Endothelial cell (in vitro differentiated cells): ENCODE measurements at regions not wholly inside any gene's neighbourhood (a gene's known extent, or its start where the extent isn't known, plus 50 kb on each side); places are given as distances from the start of the nearest gene placed in this dataset.

Source experiments
- DNase-seq: peaks from one replicate; pipeline ENCODE4 v3.0.0; 2021; ENCODE audit warnings: low spot score
- H3K27ac Mint-ChIP-seq: one replicate; pipeline ENCODE4 v1.8.0; 2021; ENCODE audit warnings: mixed read lengths, inconsistent platforms; ENCODE audit not compliant: unreplicated experiment
- H3K27me3 Mint-ChIP-seq: one replicate; pipeline ENCODE4 v1.8.0; 2021; ENCODE audit warnings: mild to moderate bottlenecking, moderate library complexity, mixed read lengths, inconsistent platforms; ENCODE audit not compliant: unreplicated experiment
- H3K36me3 Mint-ChIP-seq: one replicate; pipeline ENCODE4 v1.8.0; 2021; ENCODE audit warnings: mild to moderate bottlenecking, low read depth, mixed read lengths, inconsistent platforms; ENCODE audit not compliant: unreplicated experiment
- H3K4me1 Mint-ChIP-seq: one replicate; pipeline ENCODE4 v1.8.0; 2021; ENCODE audit warnings: mild to moderate bottlenecking, mixed read lengths, inconsistent platforms; ENCODE audit not compliant: unreplicated experiment
- H3K4me3 Mint-ChIP-seq: one replicate; pipeline ENCODE4 v1.8.0; 2021; ENCODE audit warnings: mild to moderate bottlenecking, mixed read lengths, inconsistent platforms; ENCODE audit not compliant: unreplicated experiment
- H3K9me3 Mint-ChIP-seq: one replicate; pipeline ENCODE4 v1.8.0; 2021; ENCODE audit warnings: mixed read lengths, inconsistent platforms; ENCODE audit not compliant: unreplicated experiment
- TF ChIP-seq, protein P1 (sequence below): fragments of 200-600 bp; sonication (generic); IDR thresholded peaks from one replicate; pipeline ENCODE4 v1.5.0; 2021; ENCODE audit warnings: antibody characterized with exemption; ENCODE audit not compliant: unreplicated experiment

DNA sequence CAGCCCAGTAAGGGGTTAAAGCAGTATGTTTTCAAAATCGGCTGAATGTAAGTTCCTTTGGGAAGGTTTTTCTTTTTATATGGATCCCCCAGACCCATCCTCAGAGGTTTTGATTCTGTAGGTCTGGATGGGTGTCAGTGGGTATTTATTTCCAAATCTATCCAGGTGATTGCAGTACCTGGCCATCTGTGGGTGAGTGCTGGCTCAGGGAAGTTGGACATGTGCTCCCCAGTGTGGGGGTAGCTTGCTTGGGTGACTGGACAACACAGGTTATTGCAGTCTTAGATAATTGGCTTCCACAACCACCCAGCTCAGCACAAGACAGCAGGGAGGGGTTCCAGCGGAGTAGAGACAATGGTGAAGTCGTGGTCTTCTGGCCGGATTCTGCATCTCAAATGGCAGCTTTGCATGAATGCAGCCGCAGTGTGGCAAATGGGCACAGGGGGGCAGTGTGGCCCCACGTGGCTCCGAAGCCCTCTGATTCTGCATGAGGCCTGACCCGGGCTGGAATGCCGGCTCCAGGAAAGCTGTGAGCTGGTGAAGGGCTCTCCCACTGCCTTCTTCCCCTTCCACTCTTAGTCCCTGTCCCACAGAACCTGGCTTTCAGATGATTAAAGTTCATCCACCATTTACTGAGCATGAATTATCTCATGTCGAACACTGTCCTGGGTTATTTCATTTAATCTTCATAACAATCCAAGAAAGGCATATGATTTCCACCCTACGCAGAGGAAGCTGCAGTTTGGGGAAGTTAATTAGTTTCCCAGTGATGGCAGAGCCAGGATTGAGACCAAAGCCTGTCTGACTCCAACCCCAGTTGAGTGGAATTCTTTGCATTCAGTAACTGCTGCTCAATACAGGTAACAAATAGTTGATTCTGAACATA is 64.5 kb upstream of the SYPL1 start:
- no peaks in the 10 kb centered on the region for H3K9me3 Mint-ChIP-seq
- peaks cover 3% of the 10 kb centered on the region for H3K36me3 Mint-ChIP-seq
- TF ChIP-seq, protein P1, sequence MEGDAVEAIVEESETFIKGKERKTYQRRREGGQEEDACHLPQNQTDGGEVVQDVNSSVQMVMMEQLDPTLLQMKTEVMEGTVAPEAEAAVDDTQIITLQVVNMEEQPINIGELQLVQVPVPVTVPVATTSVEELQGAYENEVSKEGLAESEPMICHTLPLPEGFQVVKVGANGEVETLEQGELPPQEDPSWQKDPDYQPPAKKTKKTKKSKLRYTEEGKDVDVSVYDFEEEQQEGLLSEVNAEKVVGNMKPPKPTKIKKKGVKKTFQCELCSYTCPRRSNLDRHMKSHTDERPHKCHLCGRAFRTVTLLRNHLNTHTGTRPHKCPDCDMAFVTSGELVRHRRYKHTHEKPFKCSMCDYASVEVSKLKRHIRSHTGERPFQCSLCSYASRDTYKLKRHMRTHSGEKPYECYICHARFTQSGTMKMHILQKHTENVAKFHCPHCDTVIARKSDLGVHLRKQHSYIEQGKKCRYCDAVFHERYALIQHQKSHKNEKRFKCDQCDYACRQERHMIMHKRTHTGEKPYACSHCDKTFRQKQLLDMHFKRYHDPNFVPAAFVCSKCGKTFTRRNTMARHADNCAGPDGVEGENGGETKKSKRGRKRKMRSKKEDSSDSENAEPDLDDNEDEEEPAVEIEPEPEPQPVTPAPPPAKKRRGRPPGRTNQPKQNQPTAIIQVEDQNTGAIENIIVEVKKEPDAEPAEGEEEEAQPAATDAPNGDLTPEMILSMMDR: peak; percentile 86
- peak overlapping the region; percentile 42 for H3K27ac Mint-ChIP-seq
- DNase-seq: peak; percentile 96
- peak overlapping the region; percentile 39 for H3K4me3 Mint-ChIP-seq
- H3K27me3 Mint-ChIP-seq: peaks cover 4% of the 10 kb centered on the region
- peaks cover 36% of the 10 kb centered on the region for H3K4me1 Mint-ChIP-seq

DNA sequence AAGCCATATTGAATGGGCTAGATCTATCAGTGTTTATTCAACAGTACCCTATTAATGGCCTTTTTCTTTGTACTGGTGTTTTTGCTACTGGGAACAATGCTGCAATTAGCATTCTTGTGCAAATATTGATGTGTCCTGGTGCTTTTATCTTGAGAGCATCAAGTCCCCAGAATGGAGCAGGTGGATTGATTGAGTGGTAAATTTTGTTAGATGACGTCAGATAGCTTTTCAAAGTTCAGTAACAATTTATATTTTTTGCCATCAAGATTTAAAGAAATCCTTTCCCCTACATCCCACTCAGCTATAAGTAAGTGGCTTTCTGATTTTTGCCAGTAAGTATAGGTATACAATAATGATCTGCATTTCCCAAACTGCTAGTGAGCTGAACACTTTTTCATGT is 63.4 kb upstream of the SYPL1 start:
- Mint-ChIP-seq H3K4me1 (peaks cover 36% of the 10 kb centered on the region), H3K9me3 (no peaks in the 10 kb centered on the region), H3K4me3 (no peak overlapping the region), H3K27me3 (peaks cover 4% of the 10 kb centered on the region), H3K36me3 (peaks cover 3% of the 10 kb centered on the region), H3K27ac (no peak overlapping the region)
- no peak for DNase-seq
- TF ChIP-seq, protein P1: no peak

DNA sequence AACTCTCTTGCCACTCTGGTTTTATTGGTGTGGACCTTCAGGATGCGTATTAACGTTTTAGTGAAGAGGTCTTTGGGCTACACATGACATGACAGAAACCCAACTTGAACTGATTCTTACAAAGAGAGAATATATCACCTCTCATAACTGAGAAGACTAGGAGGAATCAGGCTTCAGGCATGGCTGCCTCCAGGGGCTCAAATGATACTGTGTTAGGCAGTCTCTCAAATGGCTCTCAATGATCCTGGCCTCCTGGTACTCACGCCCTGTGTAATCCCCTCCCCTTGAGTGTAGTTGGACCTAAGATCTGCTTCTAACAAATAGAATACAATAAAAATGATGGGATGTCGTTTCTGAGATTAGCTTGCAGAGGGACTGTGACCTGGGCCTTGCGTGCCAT is 58.5 kb upstream of the SYPL1 start:
- H3K27ac Mint-ChIP-seq: no peak overlapping the region

DNA sequence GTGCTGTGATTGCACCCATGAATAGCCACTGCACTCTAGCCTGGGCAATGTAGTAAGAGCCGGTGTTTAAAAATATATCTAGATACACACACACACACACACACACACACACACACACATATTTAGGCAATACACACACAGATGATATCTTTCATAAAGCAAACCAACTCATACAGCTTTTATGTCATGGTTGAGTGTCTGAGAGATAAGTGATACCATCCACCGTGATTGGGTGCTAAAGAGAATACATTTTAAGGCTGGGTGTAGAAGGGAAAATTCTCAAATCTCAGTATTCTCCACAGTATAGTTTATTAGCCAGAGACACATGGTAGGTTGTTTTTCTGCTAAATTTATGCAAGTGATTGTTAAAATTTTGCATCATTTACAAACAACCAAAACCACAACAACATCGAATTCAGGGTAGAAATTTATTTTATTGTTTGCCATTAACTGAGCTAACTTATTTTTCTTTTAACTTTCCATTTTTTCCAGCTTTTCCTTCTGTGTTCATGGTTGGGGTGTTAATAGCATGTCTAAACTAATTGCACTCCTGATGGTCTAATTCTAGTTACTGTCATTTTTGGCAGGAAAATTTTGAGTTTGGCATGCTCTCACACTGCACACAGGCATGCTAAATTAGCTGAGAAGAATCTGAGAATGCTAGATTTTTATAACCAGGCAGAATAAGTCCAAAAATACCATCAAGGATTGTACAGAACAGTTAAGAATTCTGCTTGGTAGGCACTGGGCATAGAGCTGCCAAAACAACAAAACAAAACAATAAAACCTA is 57.9 kb upstream of the SYPL1 start:
- Mint-ChIP-seq H3K4me1 (no peaks in the 10 kb centered on the region), H3K4me3 (no peak overlapping the region), H3K27me3 (peaks cover 1% of the 10 kb centered on the region), H3K27ac (no peak overlapping the region), H3K9me3 (no peaks in the 10 kb centered on the region), H3K36me3 (no peaks in the 10 kb centered on the region)
- TF ChIP-seq, protein P1: no peak
- no peak for DNase-seq

More for the DNA sequence above, 58.5 kb upstream of the SYPL1 start:
- H3K4me1 Mint-ChIP-seq: peaks cover 5% of the 10 kb centered on the region
- no peaks in the 10 kb centered on the region for H3K9me3 Mint-ChIP-seq
- H3K36me3 Mint-ChIP-seq: no peaks in the 10 kb centered on the region
- no peak overlapping the region for H3K4me3 Mint-ChIP-seq
- H3K27me3 Mint-ChIP-seq: peaks cover 1% of the 10 kb centered on the region
- DNase-seq: no peak
- TF ChIP-seq, protein P1: no peak
